ENCODE measurements at regions not wholly inside any gene's neighbourhood (a gene's known extent, or its start where the extent isn't known, plus 50 kb on each side); places are given as distances from the start of the nearest gene placed in this dataset.

DNA sequence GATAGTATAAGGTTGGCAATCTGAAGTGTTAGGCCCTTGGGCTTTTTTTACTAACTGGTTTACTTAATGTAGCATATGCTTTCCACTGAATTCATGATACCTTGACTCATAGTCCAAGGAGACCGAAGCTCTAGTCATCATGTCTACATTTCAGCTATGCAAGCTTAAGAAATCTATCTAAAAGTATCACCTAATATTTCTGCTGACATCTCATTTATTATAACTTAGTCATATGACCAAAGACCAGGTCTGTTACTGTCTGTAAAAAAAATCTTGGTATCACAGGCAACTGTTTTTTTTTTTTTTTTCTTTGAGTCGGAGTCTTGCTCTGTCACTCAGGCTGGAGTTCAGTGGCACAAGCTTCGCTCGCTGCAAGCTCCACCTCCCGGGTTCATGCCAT, 814.0 kb upstream of the NDST4 start:
- TF ChIP-seq, protein P1, sequence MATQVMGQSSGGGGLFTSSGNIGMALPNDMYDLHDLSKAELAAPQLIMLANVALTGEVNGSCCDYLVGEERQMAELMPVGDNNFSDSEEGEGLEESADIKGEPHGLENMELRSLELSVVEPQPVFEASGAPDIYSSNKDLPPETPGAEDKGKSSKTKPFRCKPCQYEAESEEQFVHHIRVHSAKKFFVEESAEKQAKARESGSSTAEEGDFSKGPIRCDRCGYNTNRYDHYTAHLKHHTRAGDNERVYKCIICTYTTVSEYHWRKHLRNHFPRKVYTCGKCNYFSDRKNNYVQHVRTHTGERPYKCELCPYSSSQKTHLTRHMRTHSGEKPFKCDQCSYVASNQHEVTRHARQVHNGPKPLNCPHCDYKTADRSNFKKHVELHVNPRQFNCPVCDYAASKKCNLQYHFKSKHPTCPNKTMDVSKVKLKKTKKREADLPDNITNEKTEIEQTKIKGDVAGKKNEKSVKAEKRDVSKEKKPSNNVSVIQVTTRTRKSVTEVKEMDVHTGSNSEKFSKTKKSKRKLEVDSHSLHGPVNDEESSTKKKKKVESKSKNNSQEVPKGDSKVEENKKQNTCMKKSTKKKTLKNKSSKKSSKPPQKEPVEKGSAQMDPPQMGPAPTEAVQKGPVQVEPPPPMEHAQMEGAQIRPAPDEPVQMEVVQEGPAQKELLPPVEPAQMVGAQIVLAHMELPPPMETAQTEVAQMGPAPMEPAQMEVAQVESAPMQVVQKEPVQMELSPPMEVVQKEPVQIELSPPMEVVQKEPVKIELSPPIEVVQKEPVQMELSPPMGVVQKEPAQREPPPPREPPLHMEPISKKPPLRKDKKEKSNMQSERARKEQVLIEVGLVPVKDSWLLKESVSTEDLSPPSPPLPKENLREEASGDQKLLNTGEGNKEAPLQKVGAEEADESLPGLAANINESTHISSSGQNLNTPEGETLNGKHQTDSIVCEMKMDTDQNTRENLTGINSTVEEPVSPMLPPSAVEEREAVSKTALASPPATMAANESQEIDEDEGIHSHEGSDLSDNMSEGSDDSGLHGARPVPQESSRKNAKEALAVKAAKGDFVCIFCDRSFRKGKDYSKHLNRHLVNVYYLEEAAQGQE (IDR thresholded peaks at IDR 0.05; ENCODE audit: insufficient read depth in 1 of 2, low read depth in 2 of 2, low read length in 2 of 2) = no peak
- TF ChIP-seq POLR2AphosphoS5 (IDR thresholded peaks at IDR 0.05; ENCODE audit: low read depth, low read length) = no peak
- no peak for TF ChIP-seq FOXP2 (optimal IDR thresholded peaks at IDR 0.05; ENCODE audit: borderline replicate concordance, extremely low read depth, extremely low read length, insufficient read depth)
- TF ChIP-seq SIN3A (IDR thresholded peaks at IDR 0.05; ENCODE audit: borderline replicate concordance, insufficient read depth, low read length) = no peak
- no peak for TF ChIP-seq TAF1 (IDR thresholded peaks at IDR 0.05; ENCODE audit: borderline replicate concordance, insufficient read depth, low read length)

DNA sequence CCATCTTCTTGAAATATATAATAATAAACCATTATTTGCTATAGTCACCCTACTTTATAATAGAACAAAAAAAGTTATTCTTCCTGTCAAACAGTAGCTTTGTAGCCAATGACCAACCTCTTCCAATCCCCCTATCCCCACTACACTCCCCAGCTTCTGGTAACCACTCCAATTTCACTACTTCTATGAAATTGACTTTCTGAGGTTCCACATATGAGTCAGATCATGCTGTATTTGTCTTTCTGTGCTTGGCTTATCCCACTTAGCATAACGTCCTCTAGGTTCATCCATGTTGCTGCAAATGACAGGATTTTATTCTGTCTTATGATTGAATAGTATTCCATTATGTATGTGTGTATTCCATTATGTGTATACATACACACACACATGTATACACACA, 809.7 kb upstream of the NDST4 start:
- TF ChIP-seq SIN3A (IDR thresholded peaks at IDR 0.05; ENCODE audit: borderline replicate concordance, insufficient read depth, low read length) (no peak), POLR2AphosphoS5 (IDR thresholded peaks at IDR 0.05; ENCODE audit: low read depth, low read length) (no peak), FOXP2 (optimal IDR thresholded peaks at IDR 0.05; ENCODE audit: borderline replicate concordance, extremely low read depth, extremely low read length, insufficient read depth) (no peak), TAF1 (IDR thresholded peaks at IDR 0.05; ENCODE audit: borderline replicate concordance, insufficient read depth, low read length) (no peak)
- TF ChIP-seq, protein P1 (IDR thresholded peaks at IDR 0.05; ENCODE audit: insufficient read depth in 1 of 2, low read depth in 2 of 2, low read length in 2 of 2) = no peak

DNA sequence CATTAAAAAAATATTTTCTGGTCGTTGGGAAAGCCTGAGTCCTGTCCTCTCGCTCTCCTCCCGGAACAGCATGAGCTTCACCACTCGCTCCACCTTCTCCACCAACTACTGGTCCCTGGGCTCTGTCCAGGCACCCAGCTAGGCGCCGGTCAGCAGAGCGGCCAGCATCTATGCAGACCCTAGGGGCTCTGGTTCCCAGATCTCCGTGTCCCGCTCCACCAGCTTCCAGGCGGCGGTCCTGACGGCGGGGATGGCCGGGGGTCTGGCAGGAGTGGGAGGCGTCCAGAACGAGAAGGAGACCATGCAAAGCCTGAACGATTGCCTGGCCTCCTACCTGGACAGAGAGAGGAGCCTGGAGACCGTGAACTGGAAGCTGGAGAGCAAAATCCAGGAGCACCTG, 807.2 kb upstream of the NDST4 start:
- TF ChIP-seq, protein P1 (IDR thresholded peaks at IDR 0.05; ENCODE audit: insufficient read depth in 1 of 2, low read depth in 2 of 2, low read length in 2 of 2) = no peak
- TF ChIP-seq TAF1 (IDR thresholded peaks at IDR 0.05; ENCODE audit: borderline replicate concordance, insufficient read depth, low read length) = no peak
- no peak for TF ChIP-seq SIN3A (IDR thresholded peaks at IDR 0.05; ENCODE audit: borderline replicate concordance, insufficient read depth, low read length)

DNA sequence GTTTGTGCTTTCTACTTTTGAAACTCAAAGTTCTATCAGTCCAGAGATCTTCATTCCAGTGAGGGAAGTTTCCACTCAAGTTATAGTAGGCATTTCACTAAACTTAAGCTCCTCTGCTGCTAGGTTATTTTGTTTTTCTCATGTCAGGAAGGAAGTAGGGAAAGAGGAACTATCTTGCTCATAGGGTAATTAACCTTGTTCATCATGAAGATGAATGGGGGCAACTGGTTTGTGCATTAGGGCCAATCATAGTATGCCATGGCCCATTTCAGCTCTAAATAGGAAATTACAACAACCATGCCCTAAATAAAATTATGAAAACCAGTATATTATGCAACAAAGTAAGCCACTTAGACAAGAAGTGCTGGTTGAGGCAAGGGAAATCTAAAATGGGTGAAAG, 804.7 kb upstream of the NDST4 start:
- TF ChIP-seq, protein P1 (IDR thresholded peaks at IDR 0.05; ENCODE audit: insufficient read depth in 1 of 2, low read depth in 2 of 2, low read length in 2 of 2) = no peak
- TF ChIP-seq FOXP2 (optimal IDR thresholded peaks at IDR 0.05; ENCODE audit: borderline replicate concordance, extremely low read depth, extremely low read length, insufficient read depth) (no peak), TAF1 (IDR thresholded peaks at IDR 0.05; ENCODE audit: borderline replicate concordance, insufficient read depth, low read length) (no peak), SIN3A (IDR thresholded peaks at IDR 0.05; ENCODE audit: borderline replicate concordance, insufficient read depth, low read length) (no peak), POLR2AphosphoS5 (IDR thresholded peaks at IDR 0.05; ENCODE audit: low read depth, low read length) (no peak)

DNA sequence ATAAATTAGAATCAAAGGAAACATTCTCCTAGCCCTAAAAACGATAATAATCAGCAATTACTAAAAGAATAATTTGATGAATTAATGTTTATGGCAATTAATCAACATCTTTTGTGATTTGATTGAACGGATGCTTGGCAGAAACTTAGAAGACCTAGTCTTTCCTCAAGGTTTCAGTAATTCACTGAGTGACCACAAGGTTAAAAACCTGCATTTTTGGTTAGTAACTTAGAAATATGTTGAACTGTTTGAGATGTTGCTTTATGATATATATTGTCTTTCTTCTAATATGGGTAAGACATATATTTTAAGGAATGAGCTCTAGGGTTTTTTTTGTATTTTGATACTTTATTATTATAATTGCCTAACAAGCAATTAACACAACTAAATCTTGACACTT, 793.0 kb upstream of the NDST4 start:
- TF ChIP-seq POLR2AphosphoS5 (IDR thresholded peaks at IDR 0.05; ENCODE audit: low read depth, low read length) (no peak), TAF1 (IDR thresholded peaks at IDR 0.05; ENCODE audit: borderline replicate concordance, insufficient read depth, low read length) (no peak), FOXP2 (optimal IDR thresholded peaks at IDR 0.05; ENCODE audit: borderline replicate concordance, extremely low read depth, extremely low read length, insufficient read depth) (no peak), SIN3A (IDR thresholded peaks at IDR 0.05; ENCODE audit: borderline replicate concordance, insufficient read depth, low read length) (no peak)
- TF ChIP-seq, protein P1 (IDR thresholded peaks at IDR 0.05; ENCODE audit: insufficient read depth in 1 of 2, low read depth in 2 of 2, low read length in 2 of 2) = no peak

All from PFSK-1 (cell line).